ENCODE measurements at regions not wholly inside any gene's neighbourhood (a gene's known extent, or its start where the extent isn't known, plus 50 kb on each side); places are given as distances from the start of the nearest gene placed in this dataset.

- Histone ChIP-seq H3K4me3 (ENCODE audit: insufficient read depth, low read depth, low read length) (no peak overlapping the region), H3K4me1 (ENCODE audit: insufficient read depth, low read length) (peaks cover 35% of the 10 kb centered on the region), H3K9me3 (ENCODE audit: insufficient read depth, low read depth, low read length) (no peaks in the 10 kb centered on the region), H3K36me3 (ENCODE audit: insufficient read depth, low read length) (no peaks in the 10 kb centered on the region), H3K79me2 (ENCODE audit: insufficient read depth, low read length) (no peaks in the 10 kb centered on the region), H4K20me1 (ENCODE audit: insufficient read depth, low read length) (no peaks in the 10 kb centered on the region), H3K4me2 (ENCODE audit: low read length) (no peak overlapping the region), H3K9ac (ENCODE audit: low read length) (no peak overlapping the region), H3K27ac (ENCODE audit: low read depth, low read length) (no peak overlapping the region), H2AFZ (ENCODE audit: low read depth, low read length) (no peak overlapping the region), H3K27me3 (ENCODE audit: insufficient read depth, low read length) (no peaks in the 10 kb centered on the region)
- no peak overlapping the region for H3K27ac Mint-ChIP-seq (ENCODE audit: unreplicated experiment)
- FAIRE-seq, result no peak
- peaks cover 18% of the 10 kb centered on the region for H3K4me1 Mint-ChIP-seq (ENCODE audit: low read depth, unreplicated experiment)
- no peaks in the 10 kb centered on the region for H3K27me3 Mint-ChIP-seq (ENCODE audit: low read depth, unreplicated experiment)
- H3K9me3 Mint-ChIP-seq (ENCODE audit: unreplicated experiment), result peaks cover 7% of the 10 kb centered on the region
- H3K4me3 Mint-ChIP-seq (ENCODE audit: unreplicated experiment), result no peak overlapping the region
- no peak for DNase-seq (ENCODE audit: low read depth)
- TF ChIP-seq CTCF (IDR thresholded peaks at IDR 0.05; ENCODE audit: insufficient read depth, low read depth, low read length) (no peak), EZH2 (IDR thresholded peaks at IDR 0.05; ENCODE audit: insufficient read depth, low read length) (no peak)
- no peaks in the 10 kb centered on the region for H3K36me3 Mint-ChIP-seq (ENCODE audit: low read depth, unreplicated experiment)
Measured at GRCh38 chr12:77115471-77115870, 50.1 kb upstream of the E2F7 start.

Measured in astrocyte (in vitro differentiated cells and primary cell).